22Rv1 (cell line): ENCODE measurements at regions not wholly inside any gene's neighbourhood (a gene's known extent, or its start where the extent isn't known, plus 50 kb on each side); places are given as distances from the start of the nearest gene placed in this dataset.

Experiments used
- H3K27ac ChIP-seq: fragments of 450-650 bp; 2 replicates; pipeline ENCODE4 v1.5.1; 2017
- CTCF ChIP-seq: fragments of 450-650 bp; IDR thresholded peaks from 2 replicates; pipeline ENCODE4 v1.5.1; 2017; ENCODE audit warnings: mild to moderate bottlenecking
- ZFX ChIP-seq: fragments of 450-650 bp; IDR thresholded peaks from 2 replicates; pipeline ENCODE4 v1.6.1; 2017; ENCODE audit warnings: antibody characterized with exemption, borderline replicate concordance

- H3K27ac ChIP-seq: no peak overlapping the region
- no peak for TF ChIP-seq ZFX
- no peak for TF ChIP-seq CTCF
Measured at GRCh38 chr6:51487937-51488336, 599.5 kb downstream of the PKHD1 start.

DNA sequence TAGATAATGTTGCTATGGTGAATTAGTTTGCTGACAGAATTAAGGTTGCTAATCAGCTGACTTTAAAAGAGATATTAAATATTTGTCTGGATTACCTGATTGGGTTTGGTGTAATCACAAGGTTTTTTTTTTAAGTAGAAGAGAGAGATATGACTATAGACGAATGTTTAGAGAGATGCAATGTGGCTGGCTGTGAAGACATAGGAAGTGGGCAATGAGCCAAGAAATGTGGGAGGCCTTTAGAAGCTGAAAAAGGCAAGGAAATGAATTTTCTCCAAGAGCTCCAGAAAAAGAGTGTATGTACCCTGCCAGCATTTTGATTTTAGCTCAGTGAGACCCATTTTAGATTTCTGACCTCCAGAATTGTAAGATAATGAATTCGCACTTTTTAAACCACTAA is 598.3 kb downstream of the PKHD1 start:
- no peak for TF ChIP-seq CTCF
- no peak for TF ChIP-seq ZFX
- peak overlapping the region; percentile 59 for H3K27ac ChIP-seq

GRCh38 chr6:51490101-51490500 is 597.3 kb downstream of the PKHD1 start:
- peak overlapping the region; percentile 59 for H3K27ac ChIP-seq
- TF ChIP-seq ZFX (no peak), CTCF (no peak)

GRCh38 chr6:51494342-51494741 is 593.1 kb downstream of the PKHD1 start:
- H3K27ac ChIP-seq: no peak overlapping the region
- TF ChIP-seq CTCF (no peak), ZFX (no peak)

DNA sequence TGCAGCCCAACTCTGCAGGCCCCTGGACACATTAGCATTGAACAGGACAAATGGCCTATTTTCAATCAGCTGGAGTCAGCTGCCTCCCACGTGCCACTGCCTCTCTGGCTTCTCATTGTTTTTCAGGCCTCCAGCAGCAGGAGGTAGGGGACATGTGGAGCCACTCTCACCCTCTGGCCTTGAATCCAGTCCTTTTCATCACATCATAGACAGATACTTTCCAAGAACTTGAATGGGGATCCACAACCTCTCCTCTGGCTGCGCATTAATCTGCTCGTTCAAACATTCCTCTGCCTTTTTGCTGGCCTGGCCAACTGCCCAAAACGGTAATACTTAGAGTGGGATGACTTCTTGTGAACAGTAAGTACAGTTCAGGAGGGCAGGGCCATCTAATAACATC is 592.3 kb downstream of the PKHD1 start:
- TF ChIP-seq CTCF (no peak), ZFX (no peak)
- H3K27ac ChIP-seq: no peak overlapping the region

- no peak overlapping the region for H3K27ac ChIP-seq
- TF ChIP-seq ZFX: no peak
- TF ChIP-seq CTCF: no peak
Measured at GRCh38 chr6:51495610-51496396, 591.6 kb downstream of the PKHD1 start.

- H3K27ac ChIP-seq: no peak overlapping the region
- TF ChIP-seq ZFX (no peak), CTCF (no peak)
Measured at GRCh38 chr6:51502996-51503395, 584.4 kb downstream of the PKHD1 start.
